OCI-LY1 (cell line): ENCODE measurements at regions not wholly inside any gene's neighbourhood (a gene's known extent, or its start where the extent isn't known, plus 50 kb on each side); places are given as distances from the start of the nearest gene placed in this dataset.

Source experiments
- CTCF ChIP-seq: fragments of 200-600 bp; sonication (generic), shearing (Covaris generic); IDR thresholded peaks from 2 replicates; pipeline ENCODE4 v1.5.1; 2017; ENCODE audit warnings: mild to moderate bottlenecking, antibody characterized with exemption, low read length, moderate library complexity, mixed read lengths
- EZH2 ChIP-seq: fragments of 200-600 bp; sonication (generic), shearing (Covaris generic); IDR thresholded peaks from 2 replicates; pipeline ENCODE4 v1.8.0; 2017; ENCODE audit warnings: borderline replicate concordance, mixed run types, mild to moderate bottlenecking, antibody characterized with exemption, low read length, moderate library complexity, mixed read lengths

- TF ChIP-seq CTCF (no peak), EZH2 (no peak)
Observed at GRCh38 chr6:87754828-87755227, 52.8 kb upstream of the AKIRIN2 start.
